ENCODE measurements at regions not wholly inside any gene's neighbourhood (a gene's known extent, or its start where the extent isn't known, plus 50 kb on each side); places are given as distances from the start of the nearest gene placed in this dataset.

DNA sequence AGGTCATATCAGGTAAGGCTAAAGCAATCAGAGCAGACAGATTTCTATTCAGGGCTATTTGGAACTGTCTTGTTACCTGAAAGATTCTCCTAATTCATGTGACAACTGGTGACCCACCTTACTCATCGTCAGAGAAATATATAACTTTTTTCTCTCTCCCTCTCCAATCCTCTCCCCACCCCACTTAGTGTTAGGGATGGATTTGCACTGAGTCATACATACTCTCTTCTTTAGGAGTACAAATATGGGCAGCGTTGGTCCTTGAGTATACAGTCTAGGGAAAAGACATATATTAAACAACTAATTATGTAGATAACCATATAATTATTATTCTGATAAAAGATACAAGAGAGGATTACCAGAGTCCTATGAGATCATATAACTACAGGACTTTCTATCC lies 246.3 kb downstream of the HHIPL2 start:
- no peak overlapping the region for H4K8ac ChIP-seq (replicated peaks; ENCODE audit: insufficient read length, low read depth, low read length)
- H2BK120ac ChIP-seq (ENCODE audit: low read depth, low read length, poor library complexity, severe bottlenecking), result no peak overlapping the region
- H3K14ac ChIP-seq (ENCODE audit: insufficient read depth, low read length), result no peak overlapping the region
- H4K5ac ChIP-seq (ENCODE audit: insufficient read length, low read depth, low read length), result no peak overlapping the region
- H3K27me3 Mint-ChIP-seq (ENCODE audit: low read depth), result no peaks in the 10 kb centered on the region
- H3K36me3 Mint-ChIP-seq (ENCODE audit: insufficient read depth in 1 of 3, low read depth in 3 of 3), result peaks cover 0 to 2% (median 0%) of the 10 kb centered on the region in 3 experiments; a peak in 1 of 7 replicates
- no peak overlapping the region for H3K27ac ChIP-seq (ENCODE audit: insufficient read length, low read depth, low read length)
- no peaks in the 10 kb centered on the region for H3K79me2 ChIP-seq (ENCODE audit: insufficient read depth, low read length)
- H2AK5ac ChIP-seq (ENCODE audit: insufficient read length, low read length), result no peak overlapping the region
- no peak overlapping the region for H3K23ac ChIP-seq (ENCODE audit: insufficient read length, low read depth, low read length)
- no peaks in the 10 kb centered on the region for H3K23me2 ChIP-seq (ENCODE audit: insufficient read length, low read depth, low read length, poor library complexity, severe bottlenecking)
- H3K56ac ChIP-seq (ENCODE audit: insufficient read length, low read depth, low read length), result no peak overlapping the region
- H3K9me3 ChIP-seq (ENCODE audit: control insufficient read depth, low read depth, low read length), result no peaks in the 10 kb centered on the region
- no peaks in the 10 kb centered on the region for H3K79me1 ChIP-seq (ENCODE audit: insufficient read depth, low read depth, low read length, poor library complexity, severe bottlenecking)
- H3K9me3 Mint-ChIP-seq, result peaks cover 11 to 12% of the 10 kb centered on the region in 2 experiments; a peak in 4 of 5 replicates
- DNase-seq, result no peak
- no peak overlapping the region for H3K4ac ChIP-seq (ENCODE audit: low read depth, low read length)
- no peak overlapping the region for H2BK20ac ChIP-seq (ENCODE audit: low read depth, low read length, poor library complexity, severe bottlenecking)
- H3T11ph ChIP-seq (ENCODE audit: low read length), result no peak overlapping the region
- no peak overlapping the region for H3K4me2 ChIP-seq (ENCODE audit: insufficient read depth, insufficient read length, low read length)
- H4K20me1 ChIP-seq (ENCODE audit: control insufficient read depth, insufficient read depth, insufficient read length), result no peaks in the 10 kb centered on the region
- no peak overlapping the region for H4K91ac ChIP-seq (ENCODE audit: insufficient read length, low read depth, low read length)
- H3K4me1 ChIP-seq (ENCODE audit: insufficient read depth, low read length), result no peaks in the 10 kb centered on the region
- TF ChIP-seq, protein P1, sequence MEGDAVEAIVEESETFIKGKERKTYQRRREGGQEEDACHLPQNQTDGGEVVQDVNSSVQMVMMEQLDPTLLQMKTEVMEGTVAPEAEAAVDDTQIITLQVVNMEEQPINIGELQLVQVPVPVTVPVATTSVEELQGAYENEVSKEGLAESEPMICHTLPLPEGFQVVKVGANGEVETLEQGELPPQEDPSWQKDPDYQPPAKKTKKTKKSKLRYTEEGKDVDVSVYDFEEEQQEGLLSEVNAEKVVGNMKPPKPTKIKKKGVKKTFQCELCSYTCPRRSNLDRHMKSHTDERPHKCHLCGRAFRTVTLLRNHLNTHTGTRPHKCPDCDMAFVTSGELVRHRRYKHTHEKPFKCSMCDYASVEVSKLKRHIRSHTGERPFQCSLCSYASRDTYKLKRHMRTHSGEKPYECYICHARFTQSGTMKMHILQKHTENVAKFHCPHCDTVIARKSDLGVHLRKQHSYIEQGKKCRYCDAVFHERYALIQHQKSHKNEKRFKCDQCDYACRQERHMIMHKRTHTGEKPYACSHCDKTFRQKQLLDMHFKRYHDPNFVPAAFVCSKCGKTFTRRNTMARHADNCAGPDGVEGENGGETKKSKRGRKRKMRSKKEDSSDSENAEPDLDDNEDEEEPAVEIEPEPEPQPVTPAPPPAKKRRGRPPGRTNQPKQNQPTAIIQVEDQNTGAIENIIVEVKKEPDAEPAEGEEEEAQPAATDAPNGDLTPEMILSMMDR (conservative IDR thresholded peaks at IDR 0.05), result no peak
- no peak overlapping the region for H3K18ac ChIP-seq (ENCODE audit: insufficient read length, low read depth, low read length)
- H3K27me3 ChIP-seq (ENCODE audit: insufficient read depth, low read length), result no peaks in the 10 kb centered on the region
- H2BK15ac ChIP-seq (ENCODE audit: low read depth, low read length), result no peak overlapping the region
- no CpG with 5 or more reads among the region's 2 CpGs for WGBS (ENCODE audit: extremely low coverage, insufficient read length, low lambda C conversion rate)
- no peak overlapping the region for H3K27ac Mint-ChIP-seq
- no peak overlapping the region for H2AFZ ChIP-seq (ENCODE audit: low read length)
- H2BK5ac ChIP-seq (ENCODE audit: insufficient read length, low read length), result no peak overlapping the region
- H3K9ac ChIP-seq (ENCODE audit: extremely low read depth, insufficient read length, low read length), result no peak overlapping the region
- H3K4me1 Mint-ChIP-seq, result no peaks in the 10 kb centered on the region
- no peak overlapping the region for H2BK12ac ChIP-seq (ENCODE audit: insufficient read length, low read depth, low read length)
- H3K4me3 Mint-ChIP-seq, result no peak overlapping the region
